Activated CD8-positive, alpha-beta T cell treated with anti-CD3 and anti-CD28 coated beads, Interleukin-2, amount 10 ng/mL, durations not matched to agents 7 days and 5 days (primary cell): ENCODE measurements at regions not wholly inside any gene's neighbourhood (a gene's known extent, or its start where the extent isn't known, plus 50 kb on each side); places are given as distances from the start of the nearest gene placed in this dataset.
A peak's percentile ranks its signal among the peaks of the same experiment; 100 is the strongest.

Experiments used
- ATAC-seq: fragments of 150-1000 bp; cut with Tn5 transposase; one replicate; pipeline ENCODE4 v1.10.0; 2021; ENCODE audit warnings: moderate library complexity
- CTCF ChIA-PET: fragments of 350-600 bp; sonication (Branson Sonifier 250); formaldehyde crosslinking; loops from one replicate; lab custom pipeline; 2021; ENCODE audit warnings: antibody characterized with exemption; lab: Charles Lee
- POLR2A ChIA-PET: fragments of 350-600 bp; sonication (Branson Sonifier 250); formaldehyde crosslinking; loops from one replicate; lab custom pipeline; 2021; ENCODE audit warnings: antibody characterized with exemption; lab: Charles Lee
- DNase-seq: peaks from one replicate; pipeline ENCODE4 v3.0.0-alpha.2; 2020
- H3K27ac Mint-ChIP-seq: one replicate; pipeline ENCODE4 v1.8.0; 2021; ENCODE audit warnings: mild to moderate bottlenecking, mixed read lengths
- H3K27me3 Mint-ChIP-seq: one replicate; pipeline ENCODE4 v1.8.0; 2021; ENCODE audit warnings: low read depth, mixed read lengths
- H3K36me3 Mint-ChIP-seq: one replicate; pipeline ENCODE4 v1.8.0; 2021; ENCODE audit warnings: low read depth, mixed read lengths
- H3K4me1 Mint-ChIP-seq: one replicate; pipeline ENCODE4 v1.8.0; 2021; ENCODE audit warnings: low read depth, mixed read lengths
- H3K4me3 Mint-ChIP-seq: one replicate; pipeline ENCODE4 v1.8.0; 2021; ENCODE audit warnings: mild to moderate bottlenecking, mixed read lengths
- H3K9me3 Mint-ChIP-seq: one replicate; pipeline ENCODE4 v1.8.0; 2022; ENCODE audit warnings: mixed read lengths; ENCODE audit not compliant: insufficient read depth

GRCh38 chr3:34001022-34001421 is 202.6 kb downstream of the PDCD6IP start:
- H3K36me3 Mint-ChIP-seq: no peaks in the 10 kb centered on the region

GRCh38 chr3:34001990-34002389 is 203.6 kb downstream of the PDCD6IP start:
- Mint-ChIP-seq H3K9me3 (no peaks in the 10 kb centered on the region), H3K36me3 (no peaks in the 10 kb centered on the region), H3K27me3 (no peaks in the 10 kb centered on the region), H3K27ac (no peak overlapping the region), H3K4me3 (no peak overlapping the region), H3K4me1 (no peaks in the 10 kb centered on the region)
- ChIA-PET POLR2A (no interaction called here), CTCF (interaction anchor here (1.0 kb wide), 1 partner anchor 119 kb away, joined by 4 read pairs; no protein-coding TSS in a partner anchor)
- ATAC-seq: no peak
- DNase-seq: no peak

More at GRCh38 chr3:34001022-34001421, 202.6 kb downstream of the PDCD6IP start:
- H3K4me3 Mint-ChIP-seq: no peak overlapping the region
- H3K9me3 Mint-ChIP-seq: peaks cover 4% of the 10 kb centered on the region
- H3K27ac Mint-ChIP-seq: no peak overlapping the region
- CTCF ChIA-PET: no interaction called here
- DNase-seq (no peak), ATAC-seq (no peak)
- H3K4me1 Mint-ChIP-seq: no peaks in the 10 kb centered on the region
- POLR2A ChIA-PET: no interaction called here
- H3K27me3 Mint-ChIP-seq: no peaks in the 10 kb centered on the region

- H3K4me1 Mint-ChIP-seq: no peaks in the 10 kb centered on the region
- no peak for ATAC-seq
- no peak overlapping the region for H3K27ac Mint-ChIP-seq
- no peak for DNase-seq
- no peaks in the 10 kb centered on the region for H3K36me3 Mint-ChIP-seq
- H3K4me3 Mint-ChIP-seq: no peak overlapping the region
- no peaks in the 10 kb centered on the region for H3K9me3 Mint-ChIP-seq
- POLR2A ChIA-PET: no interaction called here
- no peaks in the 10 kb centered on the region for H3K27me3 Mint-ChIP-seq
- CTCF ChIA-PET: no interaction called here
These were observed 204.2 kb downstream of the PDCD6IP start for GRCh38 chr3:34002569-34003100.

GRCh38 chr3:34005886-34006285 is 207.5 kb downstream of the PDCD6IP start:
- no peak for ATAC-seq
- CTCF ChIA-PET: no interaction called here
- H3K9me3 Mint-ChIP-seq: no peaks in the 10 kb centered on the region

GRCh38 chr3:34008191-34008590 is 209.8 kb downstream of the PDCD6IP start:
- Mint-ChIP-seq H3K9me3 (no peaks in the 10 kb centered on the region), H3K27ac (no peak overlapping the region), H3K36me3 (no peaks in the 10 kb centered on the region), H3K4me1 (peaks cover 3% of the 10 kb centered on the region), H3K4me3 (no peak overlapping the region), H3K27me3 (no peaks in the 10 kb centered on the region)
- ChIA-PET POLR2A (no interaction called here), CTCF (no interaction called here)
- no peak for ATAC-seq
- no peak for DNase-seq

More at GRCh38 chr3:34005886-34006285, 207.5 kb downstream of the PDCD6IP start:
- no peaks in the 10 kb centered on the region for H3K27me3 Mint-ChIP-seq
- no peak overlapping the region for H3K27ac Mint-ChIP-seq
- H3K4me3 Mint-ChIP-seq: no peak overlapping the region
- no peaks in the 10 kb centered on the region for H3K36me3 Mint-ChIP-seq
- no peak for DNase-seq
- POLR2A ChIA-PET: no interaction called here
- H3K4me1 Mint-ChIP-seq: no peaks in the 10 kb centered on the region

- Mint-ChIP-seq H3K9me3 (no peaks in the 10 kb centered on the region), H3K36me3 (no peaks in the 10 kb centered on the region), H3K4me3 (no peak overlapping the region), H3K4me1 (peaks cover 3% of the 10 kb centered on the region), H3K27ac (no peak overlapping the region), H3K27me3 (no peaks in the 10 kb centered on the region)
- no peak for DNase-seq
- POLR2A ChIA-PET: no interaction called here
- CTCF ChIA-PET: no interaction called here
- no peak for ATAC-seq
These were observed 210.7 kb downstream of the PDCD6IP start for GRCh38 chr3:34008836-34009809.

GRCh38 chr3:34011171-34012101 is 213.0 kb downstream of the PDCD6IP start:
- H3K4me3 Mint-ChIP-seq: no peak overlapping the region
- no peaks in the 10 kb centered on the region for H3K27me3 Mint-ChIP-seq
- H3K9me3 Mint-ChIP-seq: no peaks in the 10 kb centered on the region
- H3K27ac Mint-ChIP-seq: no peak overlapping the region
- DNase-seq: no peak
- POLR2A ChIA-PET: no interaction called here
- no peaks in the 10 kb centered on the region for H3K36me3 Mint-ChIP-seq
- CTCF ChIA-PET: interaction anchor here (2.9 kb wide), 1 partner anchor 128 kb away, joined by 9 read pairs; no protein-coding TSS in a partner anchor
- peaks cover 4% of the 10 kb centered on the region for H3K4me1 Mint-ChIP-seq
- no peak for ATAC-seq

- no peak for DNase-seq
- H3K9me3 Mint-ChIP-seq: no peaks in the 10 kb centered on the region
- no peak overlapping the region for H3K27ac Mint-ChIP-seq
- POLR2A ChIA-PET: no interaction called here
- peaks cover 11% of the 10 kb centered on the region for H3K4me1 Mint-ChIP-seq
- no peak for ATAC-seq
- no peak overlapping the region for H3K4me3 Mint-ChIP-seq
- H3K27me3 Mint-ChIP-seq: no peaks in the 10 kb centered on the region
- no peaks in the 10 kb centered on the region for H3K36me3 Mint-ChIP-seq
- CTCF ChIA-PET: interaction anchor here (2.9 kb wide), 1 partner anchor 128 kb away, joined by 9 read pairs; no protein-coding TSS in a partner anchor
These were observed 213.7 kb downstream of the PDCD6IP start for GRCh38 chr3:34012102-34012461.

GRCh38 chr3:34013818-34014570 is 215.6 kb downstream of the PDCD6IP start:
- ATAC-seq (no peak), DNase-seq (no peak)
- ChIA-PET POLR2A (interaction anchor here (0.8 kb wide), 1 partner anchor 56 kb away, joined by 3 read pairs; no protein-coding TSS in a partner anchor), CTCF (interaction anchor here (1.5 to 4.0 kb wide), 2 partner anchors 10 to 130 kb away, joined by 3 to 27 read pairs; no protein-coding TSS in a partner anchor)
- Mint-ChIP-seq H3K4me1 (peaks cover 23% of the 10 kb centered on the region), H3K27ac (no peak overlapping the region), H3K9me3 (no peaks in the 10 kb centered on the region), H3K4me3 (no peak overlapping the region), H3K36me3 (no peaks in the 10 kb centered on the region), H3K27me3 (no peaks in the 10 kb centered on the region)

- DNase-seq: peak; percentile 23
- Mint-ChIP-seq H3K9me3 (no peaks in the 10 kb centered on the region), H3K4me3 (no peak overlapping the region), H3K27me3 (peaks cover 4% of the 10 kb centered on the region), H3K27ac (peak overlapping the region; percentile 37), H3K36me3 (peaks cover 2% of the 10 kb centered on the region), H3K4me1 (peaks cover 32% of the 10 kb centered on the region)
- POLR2A ChIA-PET: interaction anchor here (0.8 kb wide), 1 partner anchor 55 kb away, joined by 3 read pairs; no protein-coding TSS in a partner anchor
- CTCF ChIA-PET: interaction anchor here (0.8 to 4.0 kb wide), 8 partner anchors 8 to 145 kb away, joined by 3 to 27 read pairs (median 4); no protein-coding TSS in a partner anchor
- ATAC-seq: no peak
These were observed 217.0 kb downstream of the PDCD6IP start for GRCh38 chr3:34015204-34016142.
